HG03139 (cell line): ENCODE measurements at regions not wholly inside any gene's neighbourhood (a gene's known extent, or its start where the extent isn't known, plus 50 kb on each side); places are given as distances from the start of the nearest gene placed in this dataset.

ENCODE experiments used
- ATAC-seq: cut with Tn5 transposase; IDR thresholded peaks from one replicate; pipeline ENCODE4 v1.9.1; 2021; ENCODE audit not compliant: unreplicated experiment

DNA sequence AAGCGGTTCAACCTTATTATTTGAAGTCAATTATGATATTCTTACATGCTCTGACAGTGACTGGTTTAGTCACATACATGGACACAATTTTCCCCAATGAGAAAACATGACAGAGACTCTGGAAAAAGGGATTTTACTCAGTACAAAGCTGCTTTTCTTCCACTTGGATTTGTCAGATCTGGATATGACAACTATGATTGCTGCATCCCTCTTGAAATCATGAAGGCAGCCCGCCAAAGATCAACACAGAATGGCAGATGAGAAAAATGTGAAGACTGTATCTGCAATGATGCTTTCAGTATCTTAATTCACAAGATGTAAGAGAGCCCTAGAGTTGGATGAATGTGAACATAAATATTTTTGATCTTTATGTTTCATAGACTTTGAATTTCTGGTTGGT is 439.6 kb downstream of the CDH8 start:
- no peak for ATAC-seq

DNA sequence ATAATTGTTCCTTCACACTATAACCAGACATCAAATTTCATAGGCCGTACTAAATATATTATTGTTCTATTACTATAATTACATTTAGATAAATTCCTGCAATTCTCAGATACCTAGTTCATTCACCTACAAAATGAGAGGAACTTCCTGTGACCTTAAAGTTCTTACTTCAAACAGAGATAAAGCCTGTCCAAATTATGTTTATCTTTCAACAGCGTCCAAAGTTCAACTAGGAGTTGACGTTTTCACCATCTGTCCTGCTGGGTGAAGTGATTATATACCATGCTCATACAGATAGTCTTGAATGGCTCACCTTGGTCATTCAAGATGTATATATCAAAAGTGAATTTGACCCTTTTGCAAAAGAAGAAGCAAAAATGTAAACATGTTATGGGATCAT is 440.6 kb downstream of the CDH8 start:
- no peak for ATAC-seq

- ATAC-seq = no peak
These were observed 445.7 kb downstream of the CDH8 start for GRCh38 chr16:61590577-61590976.

GRCh38 chr16:61587526-61587925 is 448.7 kb downstream of the CDH8 start:
- no peak for ATAC-seq

- no peak for ATAC-seq
These were observed 454.7 kb downstream of the CDH8 start for GRCh38 chr16:61581417-61582046.

DNA sequence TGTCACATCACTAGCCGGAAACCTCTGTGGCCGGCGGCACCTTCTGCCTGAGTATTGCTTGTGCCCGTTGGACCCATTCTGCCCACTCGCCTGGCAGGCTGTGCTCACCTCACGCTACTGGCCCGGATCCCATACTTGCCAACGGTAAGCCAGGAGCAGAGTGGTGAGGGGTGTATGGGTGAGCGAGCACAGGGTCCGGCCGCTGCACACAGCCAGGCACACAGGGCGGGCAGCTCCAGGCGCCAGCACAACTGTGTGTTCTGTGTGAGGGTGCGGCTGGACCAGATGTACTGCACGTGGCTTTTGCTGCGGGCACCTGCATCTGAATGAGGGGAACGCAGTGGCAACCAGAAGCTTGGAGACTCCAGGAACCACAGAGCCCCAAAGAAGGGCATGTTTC is 455.7 kb downstream of the CDH8 start:
- no peak for ATAC-seq

DNA sequence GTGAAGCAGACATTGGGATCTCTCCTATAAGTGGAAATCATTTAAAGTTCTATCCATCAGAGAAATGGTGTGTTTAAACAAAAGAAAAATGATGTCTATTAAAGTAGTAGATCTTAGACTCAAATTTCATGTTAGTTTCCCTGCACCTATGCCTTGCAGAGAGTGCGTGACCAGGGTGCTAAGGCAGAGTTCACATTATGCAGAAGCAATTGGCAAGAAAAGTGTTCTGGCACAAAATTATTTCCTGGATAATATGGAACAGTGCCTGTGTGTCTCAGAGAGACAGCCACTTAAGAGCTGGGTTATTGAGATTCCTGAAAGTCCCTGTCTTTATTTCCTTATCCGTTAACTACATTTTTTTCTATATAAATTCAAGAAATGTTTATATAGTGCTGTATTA is 457.0 kb downstream of the CDH8 start:
- ATAC-seq = no peak

GRCh38 chr16:61576476-61576875 is 459.8 kb downstream of the CDH8 start:
- ATAC-seq = no peak

- ATAC-seq = no peak
These were observed 460.6 kb downstream of the CDH8 start for GRCh38 chr16:61575617-61576016.

DNA sequence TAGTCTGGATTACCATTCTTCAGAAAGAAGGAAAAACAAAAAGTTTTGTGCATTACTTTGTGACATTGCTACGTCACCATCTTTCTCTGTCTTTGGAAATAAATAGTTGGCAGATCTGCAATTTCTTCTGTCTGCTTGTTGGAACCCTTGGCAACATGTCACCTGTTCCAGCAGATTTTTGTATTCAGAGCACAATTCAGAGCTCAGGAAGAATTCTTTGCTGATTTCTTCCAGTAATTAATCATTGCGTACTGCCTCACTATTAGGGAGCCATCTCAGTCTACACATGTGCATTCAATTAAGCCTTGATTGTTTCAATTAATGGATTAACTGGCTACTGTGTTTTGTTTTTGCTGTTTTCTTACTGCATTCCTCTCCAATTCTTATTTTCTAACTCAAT is 467.2 kb downstream of the CDH8 start:
- no peak for ATAC-seq

DNA sequence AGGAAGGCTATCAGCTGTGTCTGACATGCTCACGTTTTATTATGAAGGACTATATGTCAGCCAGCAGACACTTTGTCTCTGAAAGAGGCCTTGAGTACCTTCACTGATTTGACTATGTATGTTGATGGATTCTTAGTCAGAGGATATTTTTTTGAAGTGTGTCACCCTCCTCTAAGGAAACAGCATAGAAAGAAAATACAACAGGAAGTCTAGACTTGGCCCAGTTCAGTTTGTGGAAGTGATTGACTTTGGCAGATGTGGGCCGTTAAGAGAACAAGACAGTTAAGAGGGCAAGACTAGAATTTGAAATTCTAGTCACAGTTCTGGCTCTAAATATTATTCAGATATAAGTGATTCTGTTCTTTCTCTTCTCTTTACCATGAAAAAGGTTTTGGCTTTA is 471.5 kb downstream of the CDH8 start:
- ATAC-seq = no peak

GRCh38 chr16:61555718-61556441 is 480.4 kb downstream of the CDH8 start:
- no peak for ATAC-seq

- ATAC-seq = no peak
These were observed 486.9 kb downstream of the CDH8 start for GRCh38 chr16:61549327-61549726.

DNA sequence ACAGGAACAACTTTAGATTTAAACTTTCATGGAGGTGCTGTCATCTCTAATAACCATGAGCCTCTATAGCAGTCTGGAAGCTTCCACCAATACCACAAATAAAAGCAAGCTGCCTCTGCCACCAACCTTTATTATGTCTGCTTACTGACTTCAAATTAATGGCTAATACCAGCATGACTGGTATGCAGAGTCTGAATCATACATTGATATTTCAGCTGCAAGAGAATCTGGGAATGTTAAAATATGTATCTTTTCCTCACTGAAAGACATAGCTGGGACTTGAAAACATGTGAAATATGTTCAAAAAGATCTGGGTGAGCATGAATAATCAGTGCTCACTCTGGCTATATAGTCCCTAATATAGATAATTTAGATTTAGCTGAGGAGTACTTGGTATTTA is 488.6 kb downstream of the CDH8 start:
- no peak for ATAC-seq

DNA sequence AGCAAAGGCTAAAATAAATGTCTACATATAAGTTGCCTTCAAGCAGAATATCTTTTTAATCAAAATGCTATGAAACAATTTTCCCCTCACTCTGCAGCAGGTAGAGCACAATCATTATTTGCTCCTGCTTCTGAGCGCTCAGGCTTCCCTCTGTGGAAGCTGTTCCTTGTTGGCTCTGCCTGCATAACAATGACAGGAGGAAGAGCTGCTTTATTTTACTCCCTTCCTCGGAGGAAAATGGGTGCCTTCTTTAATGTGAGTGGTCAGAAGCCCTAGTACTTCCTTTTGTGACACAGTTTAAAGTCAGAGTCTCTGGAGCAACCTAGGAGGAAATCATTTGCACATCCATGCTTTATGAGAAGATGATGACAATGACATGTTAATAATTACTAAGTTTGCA is 492.1 kb downstream of the CDH8 start:
- no peak for ATAC-seq

DNA sequence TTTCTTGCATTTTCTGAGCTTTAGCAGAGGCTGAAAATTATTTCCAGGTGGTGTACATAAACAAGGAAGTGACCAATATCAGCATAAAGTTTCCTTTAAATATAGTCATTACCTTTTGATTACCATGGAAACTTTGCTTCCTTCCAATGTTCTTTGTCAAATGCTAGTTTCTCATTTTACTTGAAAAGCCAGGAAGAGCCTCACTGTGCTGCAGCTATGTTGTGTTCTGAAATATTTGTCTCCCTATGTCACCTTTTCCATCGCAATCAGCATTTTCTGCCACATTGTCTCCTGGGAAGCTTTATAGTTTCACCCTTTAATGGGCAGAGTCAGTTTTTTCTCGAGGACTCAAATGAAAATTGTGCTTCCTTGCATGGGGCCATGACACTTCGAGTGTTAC is 496.0 kb downstream of the CDH8 start:
- ATAC-seq = no peak

DNA sequence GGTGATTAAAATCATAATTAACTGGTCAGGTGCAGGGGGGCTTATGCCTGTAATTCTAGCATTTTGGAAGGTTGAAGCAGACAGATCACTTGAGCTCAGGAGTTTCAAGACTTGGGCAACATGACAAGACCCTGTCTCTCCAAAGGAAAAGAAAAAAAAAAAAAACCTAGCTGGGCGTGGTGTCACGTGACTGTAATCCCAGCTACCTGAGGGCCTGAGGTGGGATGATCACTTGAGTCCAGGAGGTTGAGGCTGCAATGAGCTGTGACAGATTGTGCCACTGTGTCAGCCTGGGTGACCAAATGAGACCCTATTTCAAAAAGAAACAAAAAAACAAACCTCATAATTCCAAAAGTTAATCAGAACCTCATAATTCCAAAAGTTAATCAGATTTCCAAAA is 505.5 kb downstream of the CDH8 start:
- ATAC-seq = no peak

- ATAC-seq = no peak
These were observed 535.4 kb downstream of the CDH8 start for GRCh38 chr16:61500851-61501250.

GRCh38 chr16:61480250-61480649 is 556.0 kb downstream of the CDH8 start:
- ATAC-seq = no peak

DNA sequence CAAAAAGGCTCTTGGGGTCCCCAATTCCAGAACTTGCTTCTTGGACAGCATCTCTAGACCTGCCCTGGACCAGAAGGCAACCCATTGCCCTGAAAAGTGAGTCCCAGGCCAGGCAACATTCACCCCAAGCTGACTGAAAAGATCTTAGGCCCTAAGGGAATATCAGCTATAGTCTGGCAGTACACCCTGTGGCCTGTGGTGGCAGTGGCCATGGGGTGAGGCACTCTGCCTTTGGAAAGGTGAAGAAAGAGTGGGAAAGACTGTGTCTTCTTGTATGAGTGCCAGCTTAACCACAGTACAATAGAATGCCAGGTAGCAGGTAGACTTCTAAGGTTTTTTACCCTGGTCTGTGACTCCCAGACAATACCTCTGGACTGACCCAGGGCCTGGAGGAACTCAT is 564.5 kb downstream of the CDH8 start:
- no peak for ATAC-seq

- ATAC-seq = no peak
These were observed 565.2 kb downstream of the CDH8 start for GRCh38 chr16:61471023-61471422.

DNA sequence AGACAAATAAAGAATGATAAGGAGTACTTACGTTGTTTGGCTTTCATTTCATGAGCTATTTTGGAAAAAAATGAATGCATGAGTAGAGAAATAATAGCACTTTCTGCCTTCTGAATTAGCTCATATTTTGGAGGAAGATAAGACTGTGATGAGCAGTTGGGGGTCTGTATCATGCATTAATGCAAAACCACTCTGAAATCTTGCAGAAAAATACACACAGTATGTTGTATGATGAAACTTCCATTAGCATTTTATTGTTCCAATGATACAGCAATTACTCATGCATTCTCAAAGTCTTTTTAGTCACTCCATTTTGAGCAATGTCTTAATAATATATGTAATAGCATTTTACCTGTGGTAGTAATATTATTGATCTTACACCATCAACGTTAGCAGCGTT is 571.0 kb downstream of the CDH8 start:
- ATAC-seq = no peak

GRCh38 chr16:61460020-61460419 is 576.2 kb downstream of the CDH8 start:
- ATAC-seq = no peak
